ENCODE measurements at regions not wholly inside any gene's neighbourhood (a gene's known extent, or its start where the extent isn't known, plus 50 kb on each side); places are given as distances from the start of the nearest gene placed in this dataset.

DNA sequence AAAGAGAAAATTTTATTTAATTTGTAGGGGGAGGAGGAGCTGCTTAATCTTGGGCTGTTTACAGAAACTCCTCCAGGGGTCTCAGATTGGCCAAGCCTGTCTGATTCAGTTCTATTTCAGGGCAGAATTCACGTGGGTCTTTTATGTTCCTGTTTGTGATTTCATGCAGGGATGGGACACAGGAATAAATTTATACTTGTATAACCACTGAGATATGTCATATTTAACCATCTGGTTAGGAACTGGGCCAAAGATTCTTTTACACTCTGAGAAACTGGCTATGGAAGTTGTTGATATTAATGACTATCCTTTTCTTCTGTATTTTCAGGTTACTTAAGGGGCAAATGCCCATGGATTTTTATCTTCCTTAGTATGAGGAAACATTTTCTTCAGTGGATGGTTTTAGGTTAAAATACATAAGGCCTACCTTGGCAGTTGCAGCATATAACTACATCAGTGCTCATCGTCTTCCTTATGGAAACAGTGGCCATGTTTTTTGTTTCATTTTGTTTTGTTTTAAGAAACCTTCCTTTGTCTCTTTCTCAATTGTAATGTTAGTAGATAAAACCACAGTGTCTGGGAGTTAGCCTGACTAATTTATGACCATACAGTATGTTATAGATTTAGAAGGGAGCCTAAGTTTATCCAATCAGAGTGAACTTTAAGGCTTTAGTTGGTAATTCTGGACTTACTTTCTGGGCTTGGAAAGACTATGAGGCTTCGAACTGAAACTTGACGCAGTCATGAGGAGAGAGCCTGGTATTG is 132.4 kb upstream of the ANO3 start:
- Histone ChIP-seq H3K4me1 (ENCODE audit: insufficient read depth, low read length) (no peaks in the 10 kb centered on the region), H3K4me3 (ENCODE audit: low read depth in 1 of 2, low read length in 2 of 2) (no peak overlapping the region), H3K27ac (ENCODE audit: low read length) (no peak overlapping the region), H2AFZ (ENCODE audit: low read depth, low read length) (no peak overlapping the region), H3K27me3 (ENCODE audit: insufficient read depth, low read length, poor library complexity) (no peaks in the 10 kb centered on the region), H4K20me1 (ENCODE audit: insufficient read depth, low read length) (no peaks in the 10 kb centered on the region), H3K9me3 (ENCODE audit: insufficient read depth, low read length, severe bottlenecking) (no peaks in the 10 kb centered on the region), H3K36me3 (ENCODE audit: insufficient read depth, low read length) (no peaks in the 10 kb centered on the region), H3K79me2 (ENCODE audit: insufficient read depth, low read length) (no peaks in the 10 kb centered on the region), H3K4me2 (ENCODE audit: insufficient read depth, low read length) (no peak overlapping the region), H3K9ac (ENCODE audit: low read depth, low read length) (no peak overlapping the region)
- no peak for TF ChIP-seq EZH2 (IDR thresholded peaks at IDR 0.05; ENCODE audit: borderline replicate concordance, low read depth, low read length, severe bottlenecking)
- TF ChIP-seq, protein P1, sequence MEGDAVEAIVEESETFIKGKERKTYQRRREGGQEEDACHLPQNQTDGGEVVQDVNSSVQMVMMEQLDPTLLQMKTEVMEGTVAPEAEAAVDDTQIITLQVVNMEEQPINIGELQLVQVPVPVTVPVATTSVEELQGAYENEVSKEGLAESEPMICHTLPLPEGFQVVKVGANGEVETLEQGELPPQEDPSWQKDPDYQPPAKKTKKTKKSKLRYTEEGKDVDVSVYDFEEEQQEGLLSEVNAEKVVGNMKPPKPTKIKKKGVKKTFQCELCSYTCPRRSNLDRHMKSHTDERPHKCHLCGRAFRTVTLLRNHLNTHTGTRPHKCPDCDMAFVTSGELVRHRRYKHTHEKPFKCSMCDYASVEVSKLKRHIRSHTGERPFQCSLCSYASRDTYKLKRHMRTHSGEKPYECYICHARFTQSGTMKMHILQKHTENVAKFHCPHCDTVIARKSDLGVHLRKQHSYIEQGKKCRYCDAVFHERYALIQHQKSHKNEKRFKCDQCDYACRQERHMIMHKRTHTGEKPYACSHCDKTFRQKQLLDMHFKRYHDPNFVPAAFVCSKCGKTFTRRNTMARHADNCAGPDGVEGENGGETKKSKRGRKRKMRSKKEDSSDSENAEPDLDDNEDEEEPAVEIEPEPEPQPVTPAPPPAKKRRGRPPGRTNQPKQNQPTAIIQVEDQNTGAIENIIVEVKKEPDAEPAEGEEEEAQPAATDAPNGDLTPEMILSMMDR (IDR thresholded peaks at IDR 0.05; ENCODE audit: borderline replicate concordance, extremely low read depth, low read length, poor library complexity, severe bottlenecking) = no peak
- no peak for DNase-seq
- no peak for ATAC-seq (ENCODE audit: insufficient read depth, low read depth)

DNA sequence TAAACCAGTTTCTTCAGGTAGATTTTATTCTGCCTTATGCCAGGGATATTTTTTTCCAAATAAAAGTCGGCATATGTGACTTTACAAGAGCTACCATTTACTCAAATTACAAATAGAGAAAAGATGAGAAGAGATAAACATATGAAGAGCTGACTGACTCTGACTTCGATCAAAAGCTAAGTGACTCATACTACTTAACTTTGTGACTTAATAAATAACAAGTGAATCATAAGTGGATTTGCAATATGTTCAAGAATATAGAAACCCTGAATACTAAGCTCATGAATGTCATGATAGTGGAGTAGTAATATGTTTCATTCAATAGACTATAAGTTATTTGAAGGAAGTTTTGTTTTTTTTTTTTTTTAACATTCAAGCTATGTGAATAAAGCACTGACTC is 130.5 kb upstream of the ANO3 start:
- Histone ChIP-seq H3K27ac (ENCODE audit: low read length) (no peak overlapping the region), H3K4me2 (ENCODE audit: insufficient read depth, low read length) (no peak overlapping the region), H3K4me1 (ENCODE audit: insufficient read depth, low read length) (no peaks in the 10 kb centered on the region), H3K9me3 (ENCODE audit: insufficient read depth, low read length, severe bottlenecking) (no peaks in the 10 kb centered on the region), H3K79me2 (ENCODE audit: insufficient read depth, low read length) (no peaks in the 10 kb centered on the region), H3K27me3 (ENCODE audit: insufficient read depth, low read length, poor library complexity) (no peaks in the 10 kb centered on the region), H3K9ac (ENCODE audit: low read depth, low read length) (no peak overlapping the region), H3K36me3 (ENCODE audit: insufficient read depth, low read length) (no peaks in the 10 kb centered on the region), H3K4me3 (ENCODE audit: low read depth in 1 of 2, low read length in 2 of 2) (no peak overlapping the region), H4K20me1 (ENCODE audit: insufficient read depth, low read length) (no peaks in the 10 kb centered on the region), H2AFZ (ENCODE audit: low read depth, low read length) (no peak overlapping the region)
- ATAC-seq (ENCODE audit: insufficient read depth, low read depth) = no peak
- DNase-seq = no peak
- TF ChIP-seq, protein P1 (IDR thresholded peaks at IDR 0.05; ENCODE audit: borderline replicate concordance, extremely low read depth, low read length, poor library complexity, severe bottlenecking) = no peak
- no peak for TF ChIP-seq EZH2 (IDR thresholded peaks at IDR 0.05; ENCODE audit: borderline replicate concordance, low read depth, low read length, severe bottlenecking)

DNA sequence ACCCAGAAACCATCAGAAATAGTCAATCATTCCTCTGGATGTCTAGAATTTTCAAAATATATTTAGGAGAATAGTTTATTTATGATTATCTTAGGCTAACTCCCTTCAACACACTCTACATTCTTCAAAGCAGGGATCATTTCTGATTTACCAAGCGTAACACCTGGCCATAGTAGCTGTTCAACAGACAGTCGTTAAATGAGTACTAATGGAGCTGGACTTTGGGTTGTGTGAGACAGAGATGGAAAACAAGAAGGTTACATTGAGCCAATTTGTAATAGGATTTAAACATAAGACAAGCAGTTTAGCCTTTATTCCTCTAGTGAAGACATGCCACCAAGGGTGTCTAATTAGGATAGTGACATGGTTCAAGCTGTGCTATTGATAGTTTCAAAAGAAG is 129.2 kb upstream of the ANO3 start:
- no peak for TF ChIP-seq EZH2 (IDR thresholded peaks at IDR 0.05; ENCODE audit: borderline replicate concordance, low read depth, low read length, severe bottlenecking)
- TF ChIP-seq, protein P1 (IDR thresholded peaks at IDR 0.05; ENCODE audit: borderline replicate concordance, extremely low read depth, low read length, poor library complexity, severe bottlenecking) = no peak

More for the DNA sequence above, 129.2 kb upstream of the ANO3 start:
- H4K20me1 ChIP-seq (ENCODE audit: insufficient read depth, low read length) = no peaks in the 10 kb centered on the region
- no peaks in the 10 kb centered on the region for H3K27me3 ChIP-seq (ENCODE audit: insufficient read depth, low read length, poor library complexity)
- no peak overlapping the region for H2AFZ ChIP-seq (ENCODE audit: low read depth, low read length)
- DNase-seq = no peak
- H3K9me3 ChIP-seq (ENCODE audit: insufficient read depth, low read length, severe bottlenecking) = no peaks in the 10 kb centered on the region
- H3K27ac ChIP-seq (ENCODE audit: low read length) = no peak overlapping the region
- no peak overlapping the region for H3K9ac ChIP-seq (ENCODE audit: low read depth, low read length)
- ATAC-seq (ENCODE audit: insufficient read depth, low read depth) = no peak
- H3K4me1 ChIP-seq (ENCODE audit: insufficient read depth, low read length) = no peaks in the 10 kb centered on the region
- H3K4me3 ChIP-seq (ENCODE audit: low read depth in 1 of 2, low read length in 2 of 2) = no peak overlapping the region
- H3K79me2 ChIP-seq (ENCODE audit: insufficient read depth, low read length) = no peaks in the 10 kb centered on the region
- no peaks in the 10 kb centered on the region for H3K36me3 ChIP-seq (ENCODE audit: insufficient read depth, low read length)
- H3K4me2 ChIP-seq (ENCODE audit: insufficient read depth, low read length) = no peak overlapping the region

Data from DND-41 (cell line).